ENCODE measurements at regions not wholly inside any gene's neighbourhood (a gene's known extent, or its start where the extent isn't known, plus 50 kb on each side); places are given as distances from the start of the nearest gene placed in this dataset.

DNA sequence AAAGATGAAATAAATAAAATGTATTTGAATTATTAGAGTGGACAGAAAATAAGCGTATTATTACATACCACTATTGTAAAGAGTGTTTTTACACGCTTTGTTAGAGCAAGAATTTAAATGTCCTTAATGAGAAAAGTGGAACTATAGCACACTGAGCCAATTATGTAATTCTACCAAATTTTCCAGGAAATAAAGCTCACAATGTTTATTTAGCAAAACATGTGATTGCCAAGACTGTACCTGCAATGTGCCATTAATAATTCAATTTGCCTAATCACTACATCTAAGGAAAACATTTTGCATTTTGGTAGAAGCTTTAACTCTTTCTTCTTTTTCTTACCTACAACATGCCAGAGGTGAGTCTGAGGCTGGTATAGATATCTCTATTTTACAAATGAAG is 58.7 kb upstream of the PHACTR1 start:
- Histone ChIP-seq H3K9me3 (ENCODE audit: low read length) (no peaks in the 10 kb centered on the region), H3K27me3 (ENCODE audit: insufficient read depth, low read depth, low read length) (no peaks in the 10 kb centered on the region), H3K79me2 (replicated peaks; ENCODE audit: insufficient read depth, low read length) (no peaks in the 10 kb centered on the region), H3F3A (ENCODE audit: insufficient read depth, low read length, poor library complexity, severe bottlenecking) (no peaks in the 10 kb centered on the region), H3K4me2 (ENCODE audit: low read length) (no peak overlapping the region), H3K9me2 (ENCODE audit: insufficient read depth, low read length) (no peaks in the 10 kb centered on the region), H3K36me3 (ENCODE audit: insufficient read depth, low read length) (no peaks in the 10 kb centered on the region), H3K27ac (ENCODE audit: low read length) (no peak overlapping the region), H4K20me1 (ENCODE audit: insufficient read depth) (no peaks in the 10 kb centered on the region), H2AFZ (ENCODE audit: low read depth, low read length) (no peak overlapping the region), H3K4me3 (ENCODE audit: low read length) (no peak overlapping the region), H3K9ac (ENCODE audit: low read length) (no peak overlapping the region)
- TF ChIP-seq MXI1 (conservative IDR thresholded peaks at IDR 0.05; ENCODE audit: poor library complexity, severe bottlenecking), result no peak
- no peak for TF ChIP-seq SMC3 (conservative IDR thresholded peaks at IDR 0.05; ENCODE audit: poor library complexity)
- TF ChIP-seq, protein P1, sequence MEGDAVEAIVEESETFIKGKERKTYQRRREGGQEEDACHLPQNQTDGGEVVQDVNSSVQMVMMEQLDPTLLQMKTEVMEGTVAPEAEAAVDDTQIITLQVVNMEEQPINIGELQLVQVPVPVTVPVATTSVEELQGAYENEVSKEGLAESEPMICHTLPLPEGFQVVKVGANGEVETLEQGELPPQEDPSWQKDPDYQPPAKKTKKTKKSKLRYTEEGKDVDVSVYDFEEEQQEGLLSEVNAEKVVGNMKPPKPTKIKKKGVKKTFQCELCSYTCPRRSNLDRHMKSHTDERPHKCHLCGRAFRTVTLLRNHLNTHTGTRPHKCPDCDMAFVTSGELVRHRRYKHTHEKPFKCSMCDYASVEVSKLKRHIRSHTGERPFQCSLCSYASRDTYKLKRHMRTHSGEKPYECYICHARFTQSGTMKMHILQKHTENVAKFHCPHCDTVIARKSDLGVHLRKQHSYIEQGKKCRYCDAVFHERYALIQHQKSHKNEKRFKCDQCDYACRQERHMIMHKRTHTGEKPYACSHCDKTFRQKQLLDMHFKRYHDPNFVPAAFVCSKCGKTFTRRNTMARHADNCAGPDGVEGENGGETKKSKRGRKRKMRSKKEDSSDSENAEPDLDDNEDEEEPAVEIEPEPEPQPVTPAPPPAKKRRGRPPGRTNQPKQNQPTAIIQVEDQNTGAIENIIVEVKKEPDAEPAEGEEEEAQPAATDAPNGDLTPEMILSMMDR (IDR thresholded peaks at IDR 0.05; ENCODE audit: poor library complexity, severe bottlenecking), result no peak
- TF ChIP-seq, protein P2, sequence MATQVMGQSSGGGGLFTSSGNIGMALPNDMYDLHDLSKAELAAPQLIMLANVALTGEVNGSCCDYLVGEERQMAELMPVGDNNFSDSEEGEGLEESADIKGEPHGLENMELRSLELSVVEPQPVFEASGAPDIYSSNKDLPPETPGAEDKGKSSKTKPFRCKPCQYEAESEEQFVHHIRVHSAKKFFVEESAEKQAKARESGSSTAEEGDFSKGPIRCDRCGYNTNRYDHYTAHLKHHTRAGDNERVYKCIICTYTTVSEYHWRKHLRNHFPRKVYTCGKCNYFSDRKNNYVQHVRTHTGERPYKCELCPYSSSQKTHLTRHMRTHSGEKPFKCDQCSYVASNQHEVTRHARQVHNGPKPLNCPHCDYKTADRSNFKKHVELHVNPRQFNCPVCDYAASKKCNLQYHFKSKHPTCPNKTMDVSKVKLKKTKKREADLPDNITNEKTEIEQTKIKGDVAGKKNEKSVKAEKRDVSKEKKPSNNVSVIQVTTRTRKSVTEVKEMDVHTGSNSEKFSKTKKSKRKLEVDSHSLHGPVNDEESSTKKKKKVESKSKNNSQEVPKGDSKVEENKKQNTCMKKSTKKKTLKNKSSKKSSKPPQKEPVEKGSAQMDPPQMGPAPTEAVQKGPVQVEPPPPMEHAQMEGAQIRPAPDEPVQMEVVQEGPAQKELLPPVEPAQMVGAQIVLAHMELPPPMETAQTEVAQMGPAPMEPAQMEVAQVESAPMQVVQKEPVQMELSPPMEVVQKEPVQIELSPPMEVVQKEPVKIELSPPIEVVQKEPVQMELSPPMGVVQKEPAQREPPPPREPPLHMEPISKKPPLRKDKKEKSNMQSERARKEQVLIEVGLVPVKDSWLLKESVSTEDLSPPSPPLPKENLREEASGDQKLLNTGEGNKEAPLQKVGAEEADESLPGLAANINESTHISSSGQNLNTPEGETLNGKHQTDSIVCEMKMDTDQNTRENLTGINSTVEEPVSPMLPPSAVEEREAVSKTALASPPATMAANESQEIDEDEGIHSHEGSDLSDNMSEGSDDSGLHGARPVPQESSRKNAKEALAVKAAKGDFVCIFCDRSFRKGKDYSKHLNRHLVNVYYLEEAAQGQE (IDR thresholded peaks at IDR 0.05; ENCODE audit: borderline replicate concordance), result no peak
- no peak for TF ChIP-seq RAD21 (conservative IDR thresholded peaks at IDR 0.05)
- TF ChIP-seq TAF1 (IDR thresholded peaks at IDR 0.05; ENCODE audit: low read depth), result no peak
- no peak for TF ChIP-seq EP300 (conservative IDR thresholded peaks at IDR 0.05; ENCODE audit: poor library complexity, severe bottlenecking)
- TF ChIP-seq EZH2 (IDR thresholded peaks at IDR 0.05; ENCODE audit: borderline replicate concordance, insufficient read depth, low read length, poor library complexity, severe bottlenecking), result no peak

DNA sequence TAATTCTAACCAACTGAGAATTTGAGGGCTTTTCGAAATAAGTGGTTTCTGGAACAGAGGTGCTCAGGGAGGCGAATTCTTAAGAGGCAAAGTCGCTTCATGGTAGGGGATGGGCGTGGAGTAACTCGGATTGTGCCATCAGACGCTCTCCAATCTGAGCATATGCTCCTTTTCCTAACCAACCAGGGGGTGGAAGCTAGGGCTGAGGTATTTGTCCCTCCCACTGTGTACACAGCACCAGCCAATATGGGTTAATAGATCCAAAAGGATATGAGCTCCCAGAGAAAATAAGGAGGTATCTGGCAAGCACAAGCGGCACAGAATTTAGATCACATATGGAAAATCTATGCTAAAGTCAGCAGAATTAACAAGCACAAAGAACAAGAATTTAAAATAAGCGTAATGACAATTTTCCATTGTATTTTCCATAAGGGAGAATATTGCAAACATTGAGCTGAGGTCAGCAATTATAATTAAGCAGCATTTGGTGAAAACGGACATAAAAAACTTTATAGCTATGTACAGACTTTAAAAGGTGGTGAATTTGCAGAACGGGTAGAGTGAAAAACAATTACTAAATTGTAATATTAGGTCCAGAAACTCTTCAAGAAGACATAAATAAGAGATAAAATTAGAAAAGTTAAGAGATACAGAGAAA is 55.0 kb upstream of the PHACTR1 start:
- H4K20me1 ChIP-seq (ENCODE audit: insufficient read depth), result no peaks in the 10 kb centered on the region
- H3F3A ChIP-seq (ENCODE audit: insufficient read depth, low read length, poor library complexity, severe bottlenecking), result no peaks in the 10 kb centered on the region
- no peak overlapping the region for H3K4me2 ChIP-seq (ENCODE audit: low read length)
- H3K4me3 ChIP-seq (ENCODE audit: low read length), result no peak overlapping the region
- H3K9ac ChIP-seq (ENCODE audit: low read length), result no peak overlapping the region
- H3K9me2 ChIP-seq (ENCODE audit: insufficient read depth, low read length), result no peaks in the 10 kb centered on the region
- H3K27ac ChIP-seq (ENCODE audit: low read length), result no peak overlapping the region
- no peaks in the 10 kb centered on the region for H3K79me2 ChIP-seq (replicated peaks; ENCODE audit: insufficient read depth, low read length)
- no peak for TF ChIP-seq SMC3 (conservative IDR thresholded peaks at IDR 0.05; ENCODE audit: poor library complexity)
- no peak for TF ChIP-seq POLR2AphosphoS5 (IDR thresholded peaks at IDR 0.05)
- no peak for TF ChIP-seq TAF1 (IDR thresholded peaks at IDR 0.05; ENCODE audit: low read depth)
- no peaks in the 10 kb centered on the region for H3K27me3 ChIP-seq (ENCODE audit: insufficient read depth, low read depth, low read length)
- H3K9me3 ChIP-seq (ENCODE audit: low read length), result no peaks in the 10 kb centered on the region
- H2AFZ ChIP-seq (ENCODE audit: low read depth, low read length), result no peak overlapping the region
- no peaks in the 10 kb centered on the region for H3K36me3 ChIP-seq (ENCODE audit: insufficient read depth, low read length)

Small RNAs in the stretch of these regions (small RNA-seq; reads per million reads assigned to genes)
- 0 reads per million in 3 experiments for gene RN7SKP293
